Epithelial cell of proximal tubule (primary cell): ENCODE measurements at regions not wholly inside any gene's neighbourhood (a gene's known extent, or its start where the extent isn't known, plus 50 kb on each side); places are given as distances from the start of the nearest gene placed in this dataset.
A peak's percentile ranks its signal among the peaks of the same experiment; 100 is the strongest.

Source experiments
- DNase-seq: peaks from one replicate; pipeline ENCODE4 v3.0.0-alpha.2; 2011; ENCODE audit warnings: low read depth
- H3K4me3 ChIP-seq: 2 replicates; pipeline ENCODE4 v1.5.1; 2011; ENCODE audit warnings: low read depth, mild to moderate bottlenecking, low read length
- CTCF ChIP-seq: conservative IDR thresholded peaks from 2 replicates; pipeline ENCODE4 v1.5.1; 2012; ENCODE audit warnings: low read depth, mild to moderate bottlenecking, low read length

DNA sequence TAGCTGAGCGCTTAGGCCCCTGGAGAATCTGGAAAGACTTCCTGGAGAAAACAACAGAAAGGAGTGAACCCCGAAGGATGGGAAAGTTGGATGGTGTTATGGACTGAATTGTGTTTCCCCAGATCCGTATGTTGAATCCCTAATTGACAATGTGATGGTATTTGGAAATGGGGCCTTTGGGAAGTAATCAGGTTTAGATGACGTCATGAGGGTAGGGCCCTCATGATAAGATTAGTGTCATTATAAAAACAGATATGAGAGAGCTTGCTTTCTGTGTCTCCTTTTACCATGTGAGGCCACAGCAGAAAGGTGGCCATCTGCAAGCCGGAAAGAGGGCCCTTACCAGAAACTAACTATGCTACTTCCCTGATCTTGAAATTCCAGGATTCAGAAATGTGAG is 159.5 kb downstream of the QDPR start:
- DNase-seq, result no peak
- H3K4me3 ChIP-seq, result no peak overlapping the region
- no peak for TF ChIP-seq CTCF

GRCh38 chr4:17347445-17347844 is 164.4 kb downstream of the QDPR start:
- peak; percentile 80 for TF ChIP-seq CTCF
- H3K4me3 ChIP-seq, result no peak overlapping the region
- no peak for DNase-seq

DNA sequence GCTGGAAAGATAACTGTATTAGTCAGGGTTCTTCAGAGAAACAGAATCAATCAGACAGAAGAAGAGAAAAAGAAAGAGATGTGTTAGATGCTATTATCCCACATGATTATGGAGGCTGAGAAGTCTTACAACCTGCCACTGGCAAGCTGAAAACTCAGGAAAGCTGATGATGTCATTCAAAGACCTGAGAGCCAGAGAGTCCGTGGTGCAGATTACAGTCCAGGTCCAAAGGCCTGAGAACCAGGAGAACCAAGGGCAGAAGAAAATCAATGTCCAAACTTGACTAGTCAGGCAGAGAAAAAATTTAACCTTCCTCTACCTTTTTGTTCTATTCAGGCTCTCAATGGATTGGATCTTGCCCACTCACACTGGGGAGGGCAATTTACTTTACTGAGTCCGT is 172.5 kb downstream of the QDPR start:
- no peak for TF ChIP-seq CTCF
- no peak for DNase-seq
- no peak overlapping the region for H3K4me3 ChIP-seq

- H3K4me3 ChIP-seq, result no peak overlapping the region
- no peak for DNase-seq
- TF ChIP-seq CTCF, result no peak
Observed at GRCh38 chr4:17336986-17337385, 174.9 kb downstream of the QDPR start.

- peak; percentile 10 for DNase-seq
- H3K4me3 ChIP-seq, result no peak overlapping the region
- TF ChIP-seq CTCF, result no peak
Observed at GRCh38 chr4:17336524-17336961, 175.3 kb downstream of the QDPR start.

GRCh38 chr4:17336069-17336468 is 175.8 kb downstream of the QDPR start:
- TF ChIP-seq CTCF, result no peak
- DNase-seq, result no peak
- H3K4me3 ChIP-seq, result no peak overlapping the region

GRCh38 chr4:17335371-17335770 is 176.5 kb downstream of the QDPR start:
- no peak for TF ChIP-seq CTCF
- no peak for DNase-seq
- H3K4me3 ChIP-seq, result no peak overlapping the region
